Cerebellar nuclear complex (tissue), 1 donor: ENCODE measurements at regions not wholly inside any gene's neighbourhood (a gene's known extent, or its start where the extent isn't known, plus 50 kb on each side); places are given as distances from the start of the nearest gene placed in this dataset.

Experiments
- DNase-seq, 2 experiments: peaks; one replicate each; lab custom pipeline; 2025; lab: John Stamatoyannopoulos, UW

GRCh38 chr1:4877426-4877825 is 223.0 kb downstream of the AJAP1 start:
- DNase-seq: no peak

GRCh38 chr1:4871373-4871772 is 217.0 kb downstream of the AJAP1 start:
- no peak for DNase-seq

GRCh38 chr1:4868521-4868920 is 214.1 kb downstream of the AJAP1 start:
- DNase-seq: no peak

DNA sequence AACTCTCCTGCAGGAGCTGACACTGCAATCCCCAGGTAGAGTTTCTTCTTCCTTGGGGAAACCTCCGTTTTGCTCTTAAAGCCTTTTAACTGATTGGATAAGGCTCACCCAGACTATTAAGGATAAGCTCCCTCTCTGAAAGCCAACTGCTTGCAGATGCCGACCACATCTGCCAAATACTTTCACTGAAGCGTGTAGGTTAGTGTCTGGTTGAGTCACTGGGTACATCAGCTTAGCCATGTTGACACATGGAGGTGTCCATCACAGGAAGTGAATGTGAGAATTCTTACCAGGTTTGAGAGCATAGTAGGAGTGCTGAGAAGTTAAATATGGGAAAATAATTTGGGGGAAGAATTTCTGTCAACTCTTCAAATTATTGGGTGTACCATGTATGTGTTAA is 202.0 kb downstream of the AJAP1 start:
- no peak for DNase-seq

DNA sequence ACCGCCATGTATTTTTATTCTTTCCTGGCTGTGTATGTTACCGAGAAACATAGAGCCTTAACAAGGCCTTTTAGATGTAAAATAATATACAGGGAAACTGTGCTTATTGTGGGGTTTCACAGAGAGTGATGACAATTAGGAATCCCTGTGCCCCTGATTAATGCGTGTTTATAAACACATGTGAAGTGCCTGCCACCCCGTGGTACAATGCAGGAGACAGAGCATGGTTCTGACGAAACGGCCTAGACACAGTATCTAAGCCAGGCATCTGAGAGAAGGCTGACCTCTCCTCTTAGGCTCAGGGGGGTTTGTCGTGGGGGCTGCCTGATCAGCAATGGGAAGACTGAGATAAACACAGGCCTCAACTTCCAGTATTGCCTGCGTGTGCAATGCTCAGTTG is 200.0 kb downstream of the AJAP1 start:
- DNase-seq: no peak

- no peak for DNase-seq
Observed at GRCh38 chr1:4853904-4854303, 199.5 kb downstream of the AJAP1 start.

DNA sequence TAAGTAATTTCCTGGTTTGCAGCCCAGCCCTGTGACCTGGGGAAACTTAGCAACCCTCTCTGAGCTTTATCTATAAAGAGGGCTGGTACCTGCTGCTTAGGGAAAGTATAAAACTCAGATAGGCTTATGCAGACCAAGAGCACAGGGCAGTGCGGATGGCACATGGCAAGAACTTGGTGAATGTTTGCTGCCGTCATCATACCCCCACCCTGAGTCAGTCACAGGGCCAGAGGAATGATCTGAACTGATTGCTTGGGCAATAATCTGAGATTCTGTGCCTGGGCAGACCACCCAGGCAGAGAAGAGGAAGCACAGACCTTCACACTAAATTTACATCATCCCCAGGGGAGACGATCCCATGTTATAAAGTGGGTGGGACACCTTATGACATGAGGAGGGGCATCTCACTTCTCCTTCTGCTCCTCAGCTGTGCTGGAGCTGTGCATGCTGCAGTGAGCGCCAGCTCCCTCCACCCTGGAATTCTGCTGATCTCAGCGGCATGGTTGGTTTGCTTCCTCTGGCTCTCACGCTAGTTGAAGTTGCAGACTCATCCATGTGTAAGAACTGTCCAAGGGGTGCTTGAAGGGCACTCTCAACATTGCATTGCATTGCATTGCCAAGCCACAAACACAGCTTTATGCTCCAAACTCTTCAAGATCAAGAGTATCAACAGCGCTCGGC is 197.1 kb downstream of the AJAP1 start:
- no peak for DNase-seq

DNA sequence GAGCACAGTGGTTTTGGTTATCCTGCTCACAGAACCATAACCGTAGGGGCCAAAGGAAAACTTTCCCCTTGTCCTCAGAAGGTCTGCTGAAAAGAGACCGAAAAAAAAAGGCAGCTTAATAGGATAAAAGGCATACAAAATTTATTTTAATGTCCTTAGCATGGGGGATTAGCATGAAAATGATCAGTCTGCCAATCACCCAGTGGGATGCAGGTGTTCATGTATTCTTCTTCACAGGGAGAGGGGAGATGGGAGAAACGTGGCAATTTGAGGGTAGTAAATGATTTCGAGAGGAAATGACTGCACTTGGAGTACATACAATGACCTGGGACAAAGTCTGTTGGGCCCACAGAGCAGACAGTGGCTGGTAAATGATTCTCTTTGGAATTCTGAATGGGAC is 194.0 kb downstream of the AJAP1 start:
- no peak for DNase-seq

DNA sequence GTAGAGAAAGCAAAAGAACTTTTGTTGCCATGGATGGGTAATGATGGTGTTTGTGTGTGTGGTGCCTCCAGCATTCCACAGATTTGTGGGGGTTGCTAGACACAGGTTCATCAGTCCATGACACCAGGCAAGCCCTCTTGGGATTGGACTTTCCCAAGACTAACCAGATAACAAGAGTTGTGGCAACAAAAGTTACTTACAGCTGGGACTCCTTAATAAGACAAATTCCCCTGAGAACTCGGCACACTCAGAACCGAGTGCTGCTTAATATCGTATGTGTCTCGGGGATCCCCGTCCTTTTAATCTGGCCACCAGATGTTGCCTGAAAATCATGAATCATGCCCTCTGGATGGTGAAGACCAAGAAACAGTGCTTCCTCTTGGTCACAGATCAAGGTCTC is 193.3 kb downstream of the AJAP1 start:
- DNase-seq: no peak
